Endothelial cell of umbilical vein (primary cell): ENCODE measurements at regions not wholly inside any gene's neighbourhood (a gene's known extent, or its start where the extent isn't known, plus 50 kb on each side); places are given as distances from the start of the nearest gene placed in this dataset.

Experiments
- CTCF ChIP-seq, 2 donors: IDR thresholded peaks; 1 replicate in 1 of 2; 2 replicates in 1 of 2; pipeline ENCODE4 v1.5.1; 2011; ENCODE audit warnings: low read length in 2 of 2, mild to moderate bottlenecking in 2 of 2, moderate library complexity in 2 of 2, control low read depth in 1 of 2, inconsistent platforms in 1 of 2, low read depth in 1 of 2; ENCODE audit not compliant: insufficient read depth in 1 of 2; ENCODE audit errors: extremely low read depth in 1 of 2
- EZH2 ChIP-seq: IDR thresholded peaks from 2 replicates; pipeline ENCODE4 v1.6.1; 2012; ENCODE audit warnings: borderline replicate concordance, low read depth, mild to moderate bottlenecking, moderate library complexity, low read length, inconsistent platforms; ENCODE audit not compliant: severe bottlenecking
- JUN ChIP-seq: IDR thresholded peaks from 2 replicates; pipeline ENCODE4 v1.6.1; 2011; ENCODE audit warnings: borderline replicate concordance, low read depth; ENCODE audit not compliant: insufficient read length, insufficient read depth
- POLR2A ChIP-seq: IDR thresholded peaks from 2 replicates; pipeline ENCODE4 v1.6.1; 2012; ENCODE audit warnings: low read depth, mild to moderate bottlenecking, control low read depth, low read length

- no peak for TF ChIP-seq CTCF (IDR thresholded peaks at IDR 0.05; ENCODE audit: extremely low read depth in 1 of 2, insufficient read depth in 1 of 2, low read depth in 1 of 2, low read length in 2 of 2)
- TF ChIP-seq EZH2 = no peak
- TF ChIP-seq POLR2A = no peak
- TF ChIP-seq JUN = no peak
Measured at GRCh38 chr10:71089162-71089561, 123.2 kb upstream of the UNC5B start.
